Esophagus mucosa (tissue), 1 donor: ENCODE measurements at regions not wholly inside any gene's neighbourhood (a gene's known extent, or its start where the extent isn't known, plus 50 kb on each side); places are given as distances from the start of the nearest gene placed in this dataset.
A peak's percentile ranks its signal among the peaks of the same experiment; 100 is the strongest.
"Not testable (repeated sequence)": the region's sequence is repeated elsewhere in the genome, so short reads cannot be mapped to it uniquely, and the experiment has no call there.

Experiments used
- ATAC-seq: fragments of 200-7000 bp; cut with Tn5 transposase; one replicate; pipeline ENCODE4 v1.9.1; 2020
- donor health status: DM: yes; HTN: yes; CAD: no.

DNA sequence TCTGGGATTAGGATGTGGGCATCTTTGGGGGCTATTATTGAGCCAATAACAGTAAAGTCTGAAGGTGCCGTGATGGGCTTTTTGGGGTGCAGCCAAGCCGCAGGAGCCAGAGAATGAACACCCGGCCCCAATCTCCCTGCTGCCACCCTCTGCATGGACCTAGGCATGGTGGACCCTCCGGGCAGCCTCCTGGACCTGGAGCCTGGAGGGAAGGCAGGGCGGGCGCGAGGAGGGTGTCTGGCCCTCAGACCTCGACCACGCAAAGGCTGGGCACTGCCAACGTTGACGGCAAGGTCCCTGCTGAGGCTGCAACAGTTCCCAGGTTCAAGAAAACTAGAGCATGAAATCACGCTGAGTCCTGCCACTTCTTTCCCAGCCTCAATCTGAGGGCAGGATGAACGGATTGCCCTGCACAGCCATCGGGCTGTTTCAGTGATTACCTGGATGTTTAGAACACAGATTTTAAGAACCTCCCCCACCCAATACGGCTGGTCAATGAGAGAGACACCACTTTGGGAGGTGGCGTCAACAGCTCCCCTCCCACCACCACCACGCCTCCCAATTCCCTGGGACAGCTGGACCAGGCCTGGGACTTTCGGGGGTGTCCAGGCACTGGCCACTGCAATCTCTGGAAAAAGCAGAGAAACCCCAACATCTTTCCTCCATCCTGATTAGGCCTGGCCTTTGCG, 147.4 kb downstream of the NPIPB11 start:
- ATAC-seq, result not testable (repeated sequence)

- not testable (repeated sequence) for ATAC-seq
These were observed 148.8 kb downstream of the NPIPB11 start for GRCh38 chr16:29257419-29258336.

GRCh38 chr16:29256501-29256981, 150.0 kb downstream of the NPIPB11 start:
- no peak for ATAC-seq

- not testable (repeated sequence) for ATAC-seq
These were observed 150.6 kb downstream of the NPIPB11 start for GRCh38 chr16:29255957-29256356.

- ATAC-seq, result not testable (repeated sequence)
These were observed 151.1 kb downstream of the NPIPB11 start for GRCh38 chr16:29255496-29255796.

GRCh38 chr16:29254676-29255495, 151.6 kb downstream of the NPIPB11 start:
- no peak for ATAC-seq

DNA sequence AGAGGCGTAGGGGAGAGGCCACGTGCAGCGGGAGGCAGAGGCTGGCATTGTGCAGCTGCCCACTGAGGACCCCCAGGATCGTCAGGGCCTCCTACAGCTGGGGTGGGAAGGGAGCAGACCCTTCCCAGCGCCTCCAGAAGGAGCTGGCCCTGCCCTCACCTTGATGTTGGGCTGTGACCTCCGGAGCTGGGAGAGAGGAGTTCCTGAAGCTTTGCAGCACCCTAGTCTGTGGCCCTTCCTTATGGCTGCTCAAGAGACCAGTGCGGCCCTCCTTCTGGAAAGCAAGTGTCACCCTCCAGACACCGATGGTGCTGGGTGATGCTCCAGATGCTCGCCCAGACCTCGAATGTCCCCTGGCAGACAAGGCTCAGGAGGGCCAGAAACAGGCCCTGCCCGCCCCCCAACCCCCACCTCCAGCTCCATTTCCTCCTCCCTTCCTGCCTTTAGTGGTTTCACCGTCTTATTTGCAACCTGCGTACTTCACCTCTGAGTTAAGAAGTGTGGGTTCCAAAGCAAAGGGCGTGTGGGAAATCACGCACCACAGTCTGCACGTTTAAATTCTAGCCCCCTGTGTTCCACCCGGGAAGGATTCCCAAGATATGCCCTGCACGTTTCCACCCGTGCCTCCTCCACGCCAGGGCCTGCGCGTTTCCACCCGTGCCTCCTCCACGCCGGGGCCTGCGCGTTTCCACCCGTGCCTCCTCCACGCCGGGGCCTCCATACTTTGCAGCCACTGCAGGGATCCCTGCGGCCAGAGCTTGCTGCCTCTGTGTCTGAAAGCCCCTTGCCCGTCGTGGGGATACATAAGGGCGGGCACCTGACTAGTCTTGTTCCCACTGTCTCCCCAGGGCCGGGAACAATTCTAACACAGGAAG, 152.6 kb downstream of the NPIPB11 start:
- not testable (repeated sequence) for ATAC-seq

DNA sequence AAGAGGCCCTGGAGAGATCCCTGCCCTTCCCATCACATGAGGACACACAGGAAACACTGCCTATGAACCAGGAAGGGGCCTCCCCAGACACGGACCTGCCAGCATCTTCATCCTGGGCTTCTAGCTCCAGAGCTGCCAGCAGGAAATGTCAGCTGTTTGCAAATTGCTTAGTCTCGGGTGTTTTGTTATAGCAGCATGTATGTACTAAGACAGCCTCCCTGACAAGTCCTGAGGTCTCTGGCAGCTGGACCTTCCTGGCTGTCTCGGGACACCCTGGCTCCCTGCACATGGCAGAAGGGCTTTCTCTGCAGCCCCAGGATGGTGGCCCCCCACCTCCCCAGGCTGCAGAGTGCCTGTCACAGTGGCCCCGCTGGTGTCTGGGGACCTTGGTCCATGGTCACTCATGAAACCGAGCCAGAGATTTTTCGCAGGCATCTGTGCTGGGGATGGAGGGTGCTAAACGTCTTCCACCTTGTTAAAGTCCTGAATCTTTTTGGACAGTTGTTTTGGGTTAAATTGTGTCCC, 153.4 kb downstream of the NPIPB11 start:
- ATAC-seq, result not testable (repeated sequence)

DNA sequence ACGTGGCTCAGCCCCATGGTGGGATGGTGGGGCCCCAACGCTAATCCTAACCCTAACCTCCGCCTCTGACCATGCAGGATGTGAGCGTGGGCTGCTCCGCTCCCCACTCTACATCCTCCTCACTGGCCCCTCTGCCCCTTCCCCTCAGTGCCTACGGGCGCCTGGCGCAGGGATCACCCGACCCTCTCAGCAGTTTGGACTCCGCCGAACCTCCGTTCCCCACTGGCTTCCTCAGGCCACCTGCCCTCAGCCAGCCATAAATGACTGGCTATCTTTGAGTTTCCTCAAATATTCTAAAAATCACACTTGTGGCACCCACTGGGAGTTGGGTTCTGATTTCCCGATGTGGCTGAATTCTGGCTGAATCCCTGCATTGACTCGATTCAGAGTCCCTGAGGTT, 154.2 kb downstream of the NPIPB11 start:
- ATAC-seq, result not testable (repeated sequence)

DNA sequence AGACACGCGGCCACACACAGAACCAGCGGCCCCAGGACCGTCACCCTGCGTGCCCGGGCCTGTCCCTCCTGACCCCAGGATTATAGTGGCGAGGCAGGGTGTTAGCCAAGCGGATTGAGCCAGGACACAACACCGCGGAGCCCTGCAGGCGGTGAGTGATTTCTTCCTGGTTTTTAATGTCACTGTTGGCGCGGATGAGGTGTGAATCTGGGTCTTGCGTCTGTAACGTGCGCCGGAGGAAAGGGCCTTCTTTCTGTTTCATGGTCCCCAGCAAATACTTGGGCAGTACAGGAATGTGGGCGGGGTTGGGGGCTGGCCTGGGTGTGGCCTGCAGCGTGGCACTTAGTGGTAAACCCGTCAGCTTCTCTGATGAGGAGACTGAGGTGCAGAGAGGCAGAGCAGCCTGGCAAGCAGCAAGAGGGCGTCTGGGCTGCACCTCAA, 154.9 kb downstream of the NPIPB11 start:
- ATAC-seq, result peak; percentile 73

DNA sequence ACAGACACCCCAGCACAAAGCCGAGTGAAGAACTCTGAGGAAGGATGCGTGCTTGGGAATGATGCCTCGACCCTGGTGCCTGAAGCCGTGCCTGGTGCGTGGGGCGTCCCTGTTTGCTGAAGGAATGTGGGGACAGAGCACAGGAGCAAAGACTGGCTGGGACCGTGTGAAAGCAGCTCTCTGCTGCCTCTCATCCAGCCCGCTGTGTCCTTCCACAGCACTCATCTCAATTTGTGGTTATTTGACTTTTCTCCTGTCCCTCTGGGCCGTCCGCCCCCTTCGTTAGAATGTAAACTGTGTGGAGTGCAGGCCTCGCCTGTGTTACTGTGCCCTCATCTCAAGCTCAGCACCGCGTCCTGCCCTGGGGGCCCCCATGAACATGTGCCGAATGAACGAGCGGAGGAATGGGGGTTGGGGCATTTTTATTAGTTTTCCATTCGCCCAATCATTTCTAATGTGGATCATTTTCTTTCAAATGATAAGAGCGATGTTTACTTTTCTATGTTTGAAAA, 155.5 kb downstream of the NPIPB11 start:
- not testable (repeated sequence) for ATAC-seq

DNA sequence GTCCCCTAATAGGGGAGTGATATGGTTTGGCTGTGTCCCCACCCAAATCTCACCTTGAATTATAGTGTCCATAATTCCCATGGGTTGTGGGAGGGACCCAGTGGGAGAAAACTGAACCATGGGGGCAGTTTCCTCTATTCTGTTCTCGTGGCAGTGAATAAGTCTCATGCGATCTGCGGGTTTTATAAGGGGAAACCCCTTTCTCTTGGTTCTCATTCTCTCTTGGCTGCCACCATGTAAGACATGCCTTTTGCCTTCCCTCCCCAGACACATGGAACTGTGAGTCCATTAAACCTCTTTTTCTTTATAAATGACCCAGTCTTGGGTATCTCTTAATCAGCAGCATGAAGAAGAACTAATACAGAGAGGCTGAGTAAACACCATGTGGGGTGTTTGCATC, 156.0 kb downstream of the NPIPB11 start:
- ATAC-seq, result not testable (repeated sequence)

GRCh38 chr16:29248940-29249318, 157.6 kb downstream of the NPIPB11 start:
- not testable (repeated sequence) for ATAC-seq

DNA sequence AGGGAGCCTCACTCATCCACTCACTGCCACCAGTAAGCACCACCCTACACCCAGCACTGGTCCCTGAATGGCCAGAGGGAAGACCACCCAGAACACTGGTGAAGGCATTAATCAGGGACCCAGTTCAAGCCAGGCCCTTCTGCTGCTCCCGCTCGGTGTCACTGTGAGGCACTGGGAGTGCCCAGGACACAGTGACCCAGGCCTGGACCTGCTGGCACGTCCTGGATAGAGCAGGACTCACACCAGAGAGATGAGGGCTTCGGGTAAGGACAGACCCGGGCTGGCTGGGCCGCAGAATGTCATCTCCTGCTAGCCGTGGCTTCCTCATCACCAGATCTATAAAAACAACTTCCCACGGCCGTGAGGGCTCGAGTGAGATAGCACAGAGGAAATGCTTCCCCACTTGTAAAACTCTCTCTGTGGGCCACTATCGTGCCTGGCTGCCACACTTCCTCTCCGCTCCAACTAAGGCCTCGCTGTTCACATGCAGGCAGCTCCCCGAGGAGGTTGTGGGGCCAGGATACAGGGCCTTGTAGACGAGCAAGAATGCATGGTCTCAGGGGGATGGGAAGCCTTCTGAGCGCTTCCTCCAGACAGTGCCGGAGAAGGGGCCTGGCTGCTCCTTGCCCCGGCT, 158.1 kb downstream of the NPIPB11 start:
- ATAC-seq, result not testable (repeated sequence)

DNA sequence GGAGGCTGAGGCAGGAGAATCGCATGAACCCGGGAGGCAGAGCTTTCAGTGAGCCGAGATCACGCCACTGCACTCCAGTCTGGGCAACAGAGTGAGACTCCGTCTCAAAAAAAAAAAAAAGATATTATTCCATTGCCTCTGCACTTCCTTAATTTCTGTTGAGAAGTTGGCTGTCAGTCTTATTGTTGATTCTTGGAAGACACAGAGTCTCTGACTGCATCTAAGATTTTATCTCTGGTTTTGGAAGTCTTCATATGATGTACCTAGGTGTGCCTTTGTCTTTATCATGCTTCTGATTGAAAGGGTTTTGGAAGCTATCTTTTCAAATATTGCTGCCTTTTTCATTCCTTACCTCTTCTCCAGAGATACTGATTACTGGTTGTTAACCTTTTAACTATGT, 160.4 kb downstream of the NPIPB11 start:
- ATAC-seq, result not testable (repeated sequence)

GRCh38 chr16:29237971-29238370, 168.5 kb downstream of the NPIPB11 start:
- no peak for ATAC-seq

GRCh38 chr16:29237495-29237894, 169.0 kb downstream of the NPIPB11 start:
- not testable (repeated sequence) for ATAC-seq

DNA sequence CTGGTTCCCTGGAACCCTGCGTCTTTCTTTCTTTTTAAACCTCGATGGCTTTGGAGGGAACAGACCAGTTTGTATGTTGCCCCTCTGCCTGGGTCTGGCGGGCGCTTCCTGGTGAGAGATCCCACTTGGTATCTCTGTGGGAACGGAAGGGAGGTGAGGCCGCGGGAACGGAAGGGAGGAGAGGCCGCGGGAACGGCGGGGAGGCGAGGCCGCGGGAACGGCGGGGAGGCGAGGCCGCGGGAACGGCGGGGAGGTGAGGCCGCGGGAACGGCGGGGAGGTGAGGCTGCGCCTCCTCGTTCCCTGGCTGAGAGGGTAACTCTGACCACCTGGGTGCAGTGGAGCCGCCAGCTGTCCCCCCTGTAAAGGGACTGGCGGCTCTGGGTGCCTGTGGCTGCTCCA, 169.5 kb downstream of the NPIPB11 start:
- ATAC-seq, result not testable (repeated sequence)

GRCh38 chr16:29235836-29236370, 170.6 kb downstream of the NPIPB11 start:
- ATAC-seq, result not testable (repeated sequence)

DNA sequence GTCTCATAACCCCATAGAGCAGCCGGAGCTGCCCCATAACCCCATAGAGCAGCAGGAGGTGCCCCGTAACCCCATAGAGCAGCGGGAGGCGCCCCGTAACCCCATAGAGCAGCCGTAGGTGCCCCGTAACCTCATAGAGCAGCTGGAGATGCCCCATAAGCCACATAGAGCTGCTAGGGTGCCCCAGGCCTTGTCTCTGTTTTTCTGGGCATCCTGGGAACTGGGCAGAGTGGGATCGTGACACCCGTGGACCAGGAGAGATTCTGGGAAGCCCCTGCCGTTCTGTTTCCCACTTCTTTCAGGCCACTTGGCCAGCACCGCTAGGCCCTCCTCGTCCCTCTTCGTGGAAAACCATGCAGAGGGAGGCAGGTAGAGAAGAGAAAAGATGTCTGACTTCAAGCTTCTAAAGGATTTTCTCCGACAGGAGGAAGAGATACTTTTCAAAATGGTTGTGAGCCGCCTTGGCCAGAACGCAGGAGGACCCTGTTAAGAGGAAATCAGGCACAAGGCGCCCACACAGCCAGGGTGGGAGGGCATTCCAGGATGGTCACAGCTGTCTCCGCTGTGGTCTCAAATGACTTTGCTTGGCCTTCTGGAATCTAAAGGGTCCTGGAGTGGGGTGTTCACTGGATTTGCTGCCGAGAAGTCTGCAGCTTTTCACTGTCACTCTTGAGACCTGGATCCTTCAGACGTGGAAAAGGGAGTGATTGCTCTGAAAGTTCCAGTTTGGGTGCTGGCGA, 171.8 kb downstream of the NPIPB11 start:
- not testable (repeated sequence) for ATAC-seq
